Astrocyte (in vitro differentiated cells and primary cell): ENCODE measurements at regions not wholly inside any gene's neighbourhood (a gene's known extent, or its start where the extent isn't known, plus 50 kb on each side); places are given as distances from the start of the nearest gene placed in this dataset.
A peak's percentile ranks its signal among the peaks of the same experiment; 100 is the strongest.
"Not testable (repeated sequence)": the region's sequence is repeated elsewhere in the genome, so short reads cannot be mapped to it uniquely, and the experiment has no call there.

Source experiments
- DNase-seq: peaks from one replicate; pipeline ENCODE4 v3.0.0-alpha.2; 2010; ENCODE audit warnings: low read depth
- FAIRE-seq: peaks from 2 replicates; lab custom pipeline; 2011; peaks lifted over from hg19 to GRCh38; lab: Jason Lieb, UNC
- H2AFZ ChIP-seq: 2 replicates; pipeline ENCODE4 v1.6.0; 2012; ENCODE audit warnings: low read depth, low read length, inconsistent platforms
- H3K27ac ChIP-seq: 2 replicates; pipeline ENCODE4 v1.5.1; 2011; ENCODE audit warnings: low read depth, low read length, inconsistent platforms
- H3K27me3 ChIP-seq: 2 replicates; pipeline ENCODE4 v1.6.0; 2011; ENCODE audit warnings: low read length, inconsistent platforms; ENCODE audit not compliant: insufficient read depth
- H3K36me3 ChIP-seq: 2 replicates; pipeline ENCODE4 v1.5.1; 2011; ENCODE audit warnings: low read length, inconsistent platforms; ENCODE audit not compliant: insufficient read depth
- H3K4me1 ChIP-seq: 2 replicates; pipeline ENCODE4 v1.5.1; 2011; ENCODE audit warnings: low read length, inconsistent platforms; ENCODE audit not compliant: insufficient read depth
- H3K4me2 ChIP-seq: 2 replicates; pipeline ENCODE4 v1.6.0; 2012; ENCODE audit warnings: low read length, inconsistent platforms
- H3K4me3 ChIP-seq: 2 replicates; pipeline ENCODE4 v1.5.1; 2011; ENCODE audit warnings: low read depth, mild to moderate bottlenecking, low read length, inconsistent platforms; ENCODE audit not compliant: insufficient read depth
- H3K79me2 ChIP-seq: 2 replicates; pipeline ENCODE4 v1.6.0; 2012; ENCODE audit warnings: mild to moderate bottlenecking, low read length, inconsistent platforms; ENCODE audit not compliant: insufficient read depth
- H3K9ac ChIP-seq: 2 replicates; pipeline ENCODE4 v1.6.0; 2012; ENCODE audit warnings: mild to moderate bottlenecking, low read length, inconsistent platforms
- H3K9me3 ChIP-seq: 2 replicates; pipeline ENCODE4 v1.5.1; 2012; ENCODE audit warnings: low read depth, mild to moderate bottlenecking, low read length, inconsistent platforms; ENCODE audit not compliant: insufficient read depth
- H4K20me1 ChIP-seq: 2 replicates; pipeline ENCODE4 v1.6.0; 2012; ENCODE audit warnings: low read length, inconsistent platforms; ENCODE audit not compliant: insufficient read depth
- H3K27ac Mint-ChIP-seq: one replicate; pipeline ENCODE4 v1.8.0; 2021; ENCODE audit warnings: mild to moderate bottlenecking, mixed read lengths; ENCODE audit not compliant: unreplicated experiment
- H3K27me3 Mint-ChIP-seq: one replicate; pipeline ENCODE4 v1.8.0; 2021; ENCODE audit warnings: low read depth, mixed read lengths; ENCODE audit not compliant: unreplicated experiment
- H3K36me3 Mint-ChIP-seq: one replicate; pipeline ENCODE4 v1.8.0; 2021; ENCODE audit warnings: low read depth, mixed read lengths; ENCODE audit not compliant: unreplicated experiment
- H3K4me1 Mint-ChIP-seq: one replicate; pipeline ENCODE4 v1.8.0; 2021; ENCODE audit warnings: low read depth, mixed read lengths; ENCODE audit not compliant: unreplicated experiment
- H3K4me3 Mint-ChIP-seq: one replicate; pipeline ENCODE4 v1.8.0; 2021; ENCODE audit warnings: mild to moderate bottlenecking, moderate library complexity, mixed read lengths; ENCODE audit not compliant: unreplicated experiment
- H3K9me3 Mint-ChIP-seq: one replicate; pipeline ENCODE4 v1.8.0; 2021; ENCODE audit warnings: mild to moderate bottlenecking, mixed read lengths; ENCODE audit not compliant: unreplicated experiment
- EZH2 ChIP-seq: IDR thresholded peaks from 2 replicates; pipeline ENCODE4 v1.6.1; 2012; ENCODE audit warnings: mild to moderate bottlenecking, low read length, inconsistent platforms; ENCODE audit not compliant: insufficient read depth
- TF ChIP-seq, protein P1 (sequence below): IDR thresholded peaks from 2 replicates; pipeline ENCODE4 v1.5.1; 2011; ENCODE audit warnings: low read depth, mild to moderate bottlenecking, inconsistent platforms, low read length, moderate library complexity; ENCODE audit not compliant: insufficient read depth

DNA sequence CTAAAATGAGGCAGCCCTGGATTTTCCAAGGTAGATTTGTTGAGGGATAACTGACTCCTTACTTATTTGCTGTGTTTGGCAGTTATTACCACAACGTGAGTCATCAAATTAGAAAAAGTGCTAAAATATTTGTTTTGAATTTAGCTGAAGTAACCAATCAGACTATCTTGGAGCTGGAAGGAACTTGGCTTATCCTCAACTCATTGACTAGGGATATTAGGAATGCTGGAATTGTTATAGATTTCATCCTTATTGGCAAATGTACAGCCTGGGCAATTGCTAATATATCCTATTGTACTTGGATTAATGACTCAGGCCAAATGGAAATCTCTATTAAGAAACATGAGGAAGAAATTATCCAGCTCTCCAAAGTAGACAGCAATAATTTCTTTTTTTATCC lies 1189.0 kb upstream of the LRRN3 start:
- no peak for TF ChIP-seq EZH2
- TF ChIP-seq, protein P1, sequence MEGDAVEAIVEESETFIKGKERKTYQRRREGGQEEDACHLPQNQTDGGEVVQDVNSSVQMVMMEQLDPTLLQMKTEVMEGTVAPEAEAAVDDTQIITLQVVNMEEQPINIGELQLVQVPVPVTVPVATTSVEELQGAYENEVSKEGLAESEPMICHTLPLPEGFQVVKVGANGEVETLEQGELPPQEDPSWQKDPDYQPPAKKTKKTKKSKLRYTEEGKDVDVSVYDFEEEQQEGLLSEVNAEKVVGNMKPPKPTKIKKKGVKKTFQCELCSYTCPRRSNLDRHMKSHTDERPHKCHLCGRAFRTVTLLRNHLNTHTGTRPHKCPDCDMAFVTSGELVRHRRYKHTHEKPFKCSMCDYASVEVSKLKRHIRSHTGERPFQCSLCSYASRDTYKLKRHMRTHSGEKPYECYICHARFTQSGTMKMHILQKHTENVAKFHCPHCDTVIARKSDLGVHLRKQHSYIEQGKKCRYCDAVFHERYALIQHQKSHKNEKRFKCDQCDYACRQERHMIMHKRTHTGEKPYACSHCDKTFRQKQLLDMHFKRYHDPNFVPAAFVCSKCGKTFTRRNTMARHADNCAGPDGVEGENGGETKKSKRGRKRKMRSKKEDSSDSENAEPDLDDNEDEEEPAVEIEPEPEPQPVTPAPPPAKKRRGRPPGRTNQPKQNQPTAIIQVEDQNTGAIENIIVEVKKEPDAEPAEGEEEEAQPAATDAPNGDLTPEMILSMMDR = no peak
- Histone ChIP-seq H3K4me3 (no peak overlapping the region), H3K9me3 (no peaks in the 10 kb centered on the region), H3K36me3 (no peaks in the 10 kb centered on the region), H3K9ac (no peak overlapping the region), H3K27me3 (no peaks in the 10 kb centered on the region), H3K4me2 (no peak overlapping the region), H3K79me2 (no peaks in the 10 kb centered on the region), H3K27ac (no peak overlapping the region), H2AFZ (no peak overlapping the region), H4K20me1 (no peaks in the 10 kb centered on the region), H3K4me1 (no peaks in the 10 kb centered on the region)
- H3K4me3 Mint-ChIP-seq = no peak overlapping the region
- H3K27me3 Mint-ChIP-seq = no peaks in the 10 kb centered on the region
- FAIRE-seq = no peak
- H3K9me3 Mint-ChIP-seq = no peaks in the 10 kb centered on the region
- H3K4me1 Mint-ChIP-seq = no peaks in the 10 kb centered on the region
- DNase-seq = peak; percentile 39
- H3K27ac Mint-ChIP-seq = no peak overlapping the region
- H3K36me3 Mint-ChIP-seq = no peaks in the 10 kb centered on the region

DNA sequence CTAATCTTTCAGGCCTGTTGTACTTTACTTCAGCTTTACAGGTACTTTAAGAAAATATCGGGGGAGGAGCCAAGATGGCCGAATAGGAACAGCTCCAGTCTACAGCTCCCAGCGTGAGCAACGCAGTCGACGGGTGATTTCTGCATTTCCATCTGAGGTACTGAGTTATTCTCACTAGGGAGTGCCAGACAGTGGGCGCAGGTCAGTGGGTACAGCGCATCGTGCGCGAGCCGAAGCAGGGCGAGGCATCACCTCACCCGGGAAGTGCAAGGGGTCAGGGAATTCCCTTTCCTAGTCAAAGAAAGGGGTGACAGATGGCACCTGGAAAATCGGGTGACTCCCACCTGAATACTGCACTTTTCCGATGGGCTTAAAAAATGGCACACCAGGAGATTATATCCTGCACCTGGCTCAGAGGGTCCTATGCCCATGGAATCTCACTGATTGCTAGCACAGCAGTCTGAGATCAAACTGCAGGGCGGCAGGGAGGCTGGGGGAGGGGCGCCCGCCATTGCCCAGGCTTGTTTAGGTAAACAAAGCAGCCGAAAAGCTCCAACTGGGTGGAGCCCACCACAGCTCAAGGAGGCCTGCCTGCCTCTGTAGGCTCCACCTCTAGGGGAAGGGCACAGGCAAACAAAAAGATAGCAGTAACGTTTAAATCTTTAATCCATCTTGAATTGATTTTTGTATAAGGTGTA lies 1185.4 kb upstream of the LRRN3 start:
- not testable (repeated sequence) for H3K4me3 ChIP-seq, H3K4me1 ChIP-seq, H4K20me1 ChIP-seq, H3K4me3 Mint-ChIP-seq, H3K27ac ChIP-seq, H3K9ac ChIP-seq, H3K36me3 Mint-ChIP-seq, H3K9me3 Mint-ChIP-seq, H2AFZ ChIP-seq, H3K27me3 ChIP-seq, H3K27me3 Mint-ChIP-seq, H3K4me1 Mint-ChIP-seq, H3K79me2 ChIP-seq, H3K4me2 ChIP-seq, H3K36me3 ChIP-seq, FAIRE-seq, DNase-seq, H3K9me3 ChIP-seq
- H3K27ac Mint-ChIP-seq = peak overlapping the region; percentile 58

DNA sequence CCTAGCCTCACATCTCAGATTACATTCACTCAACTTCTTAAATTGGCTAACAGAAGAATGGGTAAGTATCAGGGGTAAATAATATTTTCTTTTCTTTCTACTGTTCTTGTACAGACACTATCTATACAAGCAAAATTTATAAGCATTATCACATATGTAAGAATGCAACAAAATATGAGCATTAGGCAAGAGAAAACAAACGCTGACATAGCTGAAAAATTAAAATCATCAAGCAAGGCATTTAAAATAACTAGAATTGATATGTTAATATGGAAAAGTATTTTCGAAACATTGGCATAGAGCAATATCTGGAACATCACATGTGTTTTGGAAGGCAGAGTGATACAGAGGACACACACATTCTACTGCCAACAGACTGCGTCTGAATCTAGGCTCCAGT lies 1175.3 kb upstream of the LRRN3 start:
- DNase-seq (no peak), FAIRE-seq (no peak)
- Mint-ChIP-seq H3K36me3 (no peaks in the 10 kb centered on the region), H3K27ac (no peak overlapping the region), H3K4me3 (no peak overlapping the region), H3K4me1 (no peaks in the 10 kb centered on the region), H3K9me3 (peaks cover 1% of the 10 kb centered on the region), H3K27me3 (no peaks in the 10 kb centered on the region)
- Histone ChIP-seq H3K27me3 (no peaks in the 10 kb centered on the region), H3K79me2 (no peaks in the 10 kb centered on the region), H3K4me2 (no peak overlapping the region), H3K9me3 (no peaks in the 10 kb centered on the region), H4K20me1 (no peaks in the 10 kb centered on the region), H3K36me3 (no peaks in the 10 kb centered on the region), H2AFZ (no peak overlapping the region), H3K27ac (no peak overlapping the region), H3K4me3 (no peak overlapping the region), H3K4me1 (no peaks in the 10 kb centered on the region), H3K9ac (no peak overlapping the region)
- TF ChIP-seq, protein P1 = no peak
- no peak for TF ChIP-seq EZH2
